Sigmoid colon (tissue), 6 donors: ENCODE measurements at regions not wholly inside any gene's neighbourhood (a gene's known extent, or its start where the extent isn't known, plus 50 kb on each side); places are given as distances from the start of the nearest gene placed in this dataset.
A peak's percentile ranks its signal among the peaks of the same experiment; 100 is the strongest.

Experiments used
- DNase-seq: peaks from one replicate; pipeline ENCODE4 v3.0.0-alpha.2; 2019
- H3K27ac ChIP-seq, 4 donors: fragments of 200-600 bp; sonication (generic); one replicate each; pipeline ENCODE4 v1.5.1; 2016 to 2019; ENCODE audit warnings: mild to moderate bottlenecking in 1 of 4
- H3K27me3 ChIP-seq, 3 donors: fragments of 200-600 bp; sonication (generic); one replicate each; pipeline ENCODE4 v1.5.1; 2019; ENCODE audit warnings: mild to moderate bottlenecking in 1 of 3
- H3K36me3 ChIP-seq, 4 donors: fragments of 200-600 bp; sonication (generic); one replicate each; pipeline ENCODE4 v1.5.1; 2016 to 2019
- H3K4me1 ChIP-seq, 4 donors: fragments of 200-600 bp; sonication (generic); one replicate each; pipeline ENCODE4 v1.5.1; 2017 to 2019
- H3K4me3 ChIP-seq, 4 donors: fragments of 200-600 bp; sonication (generic); one replicate each; pipeline ENCODE4 v1.5.1; 2017 to 2019; ENCODE audit warnings: mild to moderate bottlenecking in 2 of 4, moderate library complexity in 1 of 4
- H3K9me3 ChIP-seq, 4 donors: fragments of 200-600 bp in 3 of 4; sonication (generic) in 3 of 4; one replicate each; pipeline versions ENCODE4 v1.5.1 to v1.6.1; 2013 to 2019
- EP300 ChIP-seq, 4 donors: sonication (generic); formaldehyde crosslinking; IDR thresholded peaks; one replicate each; pipeline ENCODE4 v1.6.1; 2017; ENCODE audit warnings: antibody characterized with exemption in 4 of 4
- POLR2A ChIP-seq, 2 donors: fragments of 450-650 bp; IDR thresholded peaks; one replicate each; pipeline ENCODE4 v1.6.1; 2016; ENCODE audit warnings: antibody characterized with exemption in 2 of 2, mild to moderate bottlenecking in 2 of 2, moderate library complexity in 2 of 2
- POLR2AphosphoS5 ChIP-seq, 4 donors: sonication (generic); formaldehyde crosslinking; IDR thresholded peaks; one replicate each; pipeline ENCODE4 v1.6.1; 2017; ENCODE audit warnings: antibody characterized with exemption in 4 of 4
- WGBS, 2 donors: extraction: QIAGEN DNeasy Blood & Tissue Kit; methylation state at CpG; one replicate each; pipeline ENCODE4 v1.1.7; 2013; 5-methylcytosine and 5-hydroxymethylcytosine counted together
- intact Hi-C: fragments of 100-400 bp; cut with DNase I; formaldehyde crosslinking; loops from one replicate; pipeline ENCODE4 v1.15.1; 2023
- TF ChIP-seq, protein P1 (sequence below), 4 experiments: fragments of 450-650 bp in 3 of 4; fragments of 200-600 bp in 1 of 4; IDR thresholded peaks; one replicate each; pipeline ENCODE4 v1.5.1; 2016 to 2019; ENCODE audit warnings: antibody characterized with exemption in 4 of 4, mild to moderate bottlenecking in 3 of 4, moderate library complexity in 2 of 4
- donor health status: healthy with polysubstance abuse.
- donor health status: healthy.

DNA sequence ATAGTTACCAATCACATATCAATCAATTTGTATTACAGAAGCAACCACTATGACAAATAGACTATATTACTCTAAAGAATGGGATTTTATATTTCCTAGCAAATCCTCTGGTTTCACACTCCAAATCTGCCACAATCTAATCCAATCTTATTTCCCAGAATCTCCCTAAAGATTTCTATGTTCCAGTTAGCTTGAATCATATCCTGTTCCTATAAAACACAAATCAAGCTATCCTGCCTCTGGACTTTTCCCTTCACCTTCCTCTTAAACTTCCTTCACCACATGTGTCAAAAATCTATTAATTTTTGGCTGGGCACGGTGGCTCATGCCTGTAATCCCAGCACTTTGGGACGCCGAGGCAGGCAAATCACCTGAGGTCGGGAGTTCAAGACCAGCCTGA is 50.0 kb downstream of the PIK3C2A start:
- H3K4me1 ChIP-seq, result peaks cover 0 to 20% (median 9%) of the 10 kb centered on the region in 4 donors
- intact Hi-C loops, result no loop called here
- TF ChIP-seq POLR2AphosphoS5 (IDR thresholded peaks at IDR 0.05) (no peak), EP300 (IDR thresholded peaks at IDR 0.05) (no peak), POLR2A (IDR thresholded peaks at IDR 0.05) (no peak)
- TF ChIP-seq, protein P1, sequence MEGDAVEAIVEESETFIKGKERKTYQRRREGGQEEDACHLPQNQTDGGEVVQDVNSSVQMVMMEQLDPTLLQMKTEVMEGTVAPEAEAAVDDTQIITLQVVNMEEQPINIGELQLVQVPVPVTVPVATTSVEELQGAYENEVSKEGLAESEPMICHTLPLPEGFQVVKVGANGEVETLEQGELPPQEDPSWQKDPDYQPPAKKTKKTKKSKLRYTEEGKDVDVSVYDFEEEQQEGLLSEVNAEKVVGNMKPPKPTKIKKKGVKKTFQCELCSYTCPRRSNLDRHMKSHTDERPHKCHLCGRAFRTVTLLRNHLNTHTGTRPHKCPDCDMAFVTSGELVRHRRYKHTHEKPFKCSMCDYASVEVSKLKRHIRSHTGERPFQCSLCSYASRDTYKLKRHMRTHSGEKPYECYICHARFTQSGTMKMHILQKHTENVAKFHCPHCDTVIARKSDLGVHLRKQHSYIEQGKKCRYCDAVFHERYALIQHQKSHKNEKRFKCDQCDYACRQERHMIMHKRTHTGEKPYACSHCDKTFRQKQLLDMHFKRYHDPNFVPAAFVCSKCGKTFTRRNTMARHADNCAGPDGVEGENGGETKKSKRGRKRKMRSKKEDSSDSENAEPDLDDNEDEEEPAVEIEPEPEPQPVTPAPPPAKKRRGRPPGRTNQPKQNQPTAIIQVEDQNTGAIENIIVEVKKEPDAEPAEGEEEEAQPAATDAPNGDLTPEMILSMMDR (IDR thresholded peaks at IDR 0.05), result no peak
- DNase-seq, result no peak
- no peak overlapping the region for H3K4me3 ChIP-seq
- H3K27ac ChIP-seq, result peak overlapping the region in 1 of 4 donors; percentile 24
- H3K36me3 ChIP-seq, result no peaks in the 10 kb centered on the region
- H3K9me3 ChIP-seq, result no peaks in the 10 kb centered on the region
- 95 to 96% methylated on average over 4 of the region's 4 CpGs for WGBS, 2 donors
- H3K27me3 ChIP-seq, result no peaks in the 10 kb centered on the region

DNA sequence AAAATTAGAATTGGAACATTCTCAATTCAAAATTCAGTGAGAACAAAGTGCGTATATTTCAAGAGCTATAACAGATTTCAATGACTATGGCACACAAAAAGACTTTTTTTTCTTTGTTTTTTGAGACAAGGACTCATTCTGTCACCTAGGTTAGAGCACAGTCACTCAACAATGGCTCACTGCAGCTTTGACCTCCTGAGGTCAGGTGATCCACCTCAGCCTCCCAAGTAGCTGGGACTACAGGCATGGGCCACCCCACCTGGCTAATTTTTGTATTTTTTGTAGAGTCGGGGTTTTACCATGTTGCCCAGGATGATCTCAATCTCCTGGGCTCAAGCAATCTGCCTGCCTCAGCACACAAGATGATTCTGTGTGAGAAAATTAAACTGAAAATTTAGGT is 51.5 kb downstream of the PIK3C2A start:
- no peak for TF ChIP-seq POLR2AphosphoS5 (IDR thresholded peaks at IDR 0.05)
- TF ChIP-seq, protein P1 (IDR thresholded peaks at IDR 0.05), result no peak
- TF ChIP-seq POLR2A (IDR thresholded peaks at IDR 0.05), result no peak
- TF ChIP-seq EP300 (IDR thresholded peaks at IDR 0.05), result no peak
- H3K9me3 ChIP-seq, result no peaks in the 10 kb centered on the region
- DNase-seq, result no peak
- WGBS, 2 donors, result 88 to 96% methylated on average over 2 of the region's 2 CpGs
- no peak overlapping the region for H3K4me3 ChIP-seq
- H3K36me3 ChIP-seq, result no peaks in the 10 kb centered on the region
- H3K4me1 ChIP-seq, result peaks cover 0 to 9% (median 4%) of the 10 kb centered on the region in 4 donors
- H3K27me3 ChIP-seq, result no peaks in the 10 kb centered on the region
- H3K27ac ChIP-seq, result no peak overlapping the region
- intact Hi-C loops, result no loop called here

DNA sequence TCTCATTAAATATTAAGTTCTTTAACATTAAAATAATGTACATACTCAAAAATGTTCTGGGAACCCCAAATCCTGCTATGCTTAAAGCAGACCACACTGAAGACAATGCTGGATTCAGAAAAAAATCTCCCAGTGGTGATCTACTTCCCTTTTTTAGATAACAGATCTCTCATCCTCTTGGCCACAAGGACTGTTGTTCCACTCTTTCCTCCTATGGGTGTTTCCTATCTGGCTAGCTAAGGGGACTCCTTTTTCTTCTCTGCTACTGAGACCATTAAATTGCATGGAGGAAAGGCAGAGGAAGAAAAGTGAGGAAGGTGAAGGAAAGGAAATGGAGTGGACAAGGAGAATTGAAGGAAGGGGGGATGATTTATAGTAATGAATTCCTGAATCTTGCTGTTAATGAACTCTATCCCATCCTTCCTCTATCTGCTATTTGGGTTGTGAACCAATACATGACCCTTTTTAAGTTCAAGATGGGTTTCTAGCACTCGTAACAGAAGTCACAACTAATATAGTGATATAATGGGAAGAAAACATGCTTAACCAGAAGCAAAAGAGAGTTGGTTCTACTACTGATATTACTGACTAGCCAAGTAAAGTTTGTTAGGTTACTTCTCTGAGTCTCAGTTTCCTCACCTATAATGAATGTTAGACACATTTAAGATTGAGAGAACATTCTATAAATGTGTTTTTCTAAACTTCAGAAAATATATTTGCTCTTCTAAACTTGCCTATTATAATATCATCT is 53.2 kb downstream of the PIK3C2A start:
- 77 to 89% methylated on average over 1 of the region's 1 CpG for WGBS, 2 donors
- Histone ChIP-seq H3K36me3 (no peaks in the 10 kb centered on the region), H3K27me3 (no peaks in the 10 kb centered on the region), H3K4me3 (no peak overlapping the region), H3K4me1 (peaks cover 0 to 5% (median 2%) of the 10 kb centered on the region in 4 donors), H3K9me3 (no peaks in the 10 kb centered on the region), H3K27ac (no peak overlapping the region)
- DNase-seq, result no peak
- TF ChIP-seq EP300 (IDR thresholded peaks at IDR 0.05), result no peak
- TF ChIP-seq, protein P1 (IDR thresholded peaks at IDR 0.05), result no peak
- TF ChIP-seq POLR2A (IDR thresholded peaks at IDR 0.05), result no peak
- no peak for TF ChIP-seq POLR2AphosphoS5 (IDR thresholded peaks at IDR 0.05)
- intact Hi-C loops, result no loop called here

DNA sequence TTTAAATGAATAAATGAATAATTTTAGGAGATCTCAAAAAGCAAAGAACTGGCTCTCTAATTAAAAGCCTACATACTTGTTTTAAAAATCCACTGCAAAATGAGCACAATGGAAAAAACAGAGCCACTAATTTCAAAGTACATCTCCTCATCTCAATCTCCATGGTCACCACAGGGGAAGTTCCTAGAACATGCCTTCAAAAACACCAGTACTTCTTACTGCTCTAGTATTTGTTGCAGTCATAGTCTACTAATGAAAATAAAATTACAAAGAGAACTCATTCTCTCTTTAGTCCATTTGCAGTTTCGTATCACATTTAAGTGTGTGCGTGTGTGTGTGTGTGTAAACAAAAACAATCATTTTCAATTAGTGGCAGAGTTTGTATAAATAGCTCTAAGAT is 54.0 kb downstream of the PIK3C2A start:
- 83 to 86% methylated on average over 2 of the region's 2 CpGs for whole genome bisulfite sequencing, 2 donors
- intact Hi-C loops, result no loop called here
- H3K27ac ChIP-seq, result no peak overlapping the region
- no peaks in the 10 kb centered on the region for H3K27me3 ChIP-seq
- no peaks in the 10 kb centered on the region for H3K36me3 ChIP-seq
- no peaks in the 10 kb centered on the region for H3K9me3 ChIP-seq
- TF ChIP-seq, protein P1 (IDR thresholded peaks at IDR 0.05), result no peak
- TF ChIP-seq POLR2A (IDR thresholded peaks at IDR 0.05), result no peak
- no peak for TF ChIP-seq EP300 (IDR thresholded peaks at IDR 0.05)
- DNase-seq, result no peak
- no peak overlapping the region for H3K4me3 ChIP-seq
- H3K4me1 ChIP-seq, result no peaks in the 10 kb centered on the region

DNA sequence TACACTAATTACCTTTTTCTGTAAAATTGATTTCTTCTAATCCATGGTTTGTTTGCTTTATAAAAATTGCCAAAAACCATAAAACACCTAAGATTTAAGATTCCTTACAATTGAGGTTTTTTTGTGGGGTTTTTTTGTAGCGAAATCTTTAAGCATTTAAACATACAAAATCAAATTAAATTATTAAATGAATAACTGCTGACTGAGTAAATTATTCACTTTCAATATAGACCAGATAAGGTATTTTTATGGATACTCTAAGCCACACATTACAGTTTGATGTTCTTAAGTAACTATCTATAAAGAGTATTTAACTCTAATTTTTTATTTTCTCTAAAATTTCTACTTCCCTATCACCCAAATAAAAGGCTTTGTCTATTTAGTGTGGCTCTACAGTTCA is 55.5 kb downstream of the PIK3C2A start:
- no peaks in the 10 kb centered on the region for H3K9me3 ChIP-seq
- H3K27me3 ChIP-seq, result no peaks in the 10 kb centered on the region
- DNase-seq, result no peak
- no peaks in the 10 kb centered on the region for H3K4me1 ChIP-seq
- no peak overlapping the region for H3K27ac ChIP-seq
- H3K36me3 ChIP-seq, result peaks cover 0 to 2% (median 0%) of the 10 kb centered on the region in 4 donors
- TF ChIP-seq POLR2AphosphoS5 (IDR thresholded peaks at IDR 0.05), result no peak
- no peak for TF ChIP-seq POLR2A (IDR thresholded peaks at IDR 0.05)
- TF ChIP-seq, protein P1 (IDR thresholded peaks at IDR 0.05), result no peak
- TF ChIP-seq EP300 (IDR thresholded peaks at IDR 0.05), result no peak
- intact Hi-C loops, result no loop called here
- 98 to 99% methylated on average over 1 of the region's 1 CpG for WGBS, 2 donors
- H3K4me3 ChIP-seq, result no peak overlapping the region
